Liver (tissue), 8 donors: ENCODE measurements at regions not wholly inside any gene's neighbourhood (a gene's known extent, or its start where the extent isn't known, plus 50 kb on each side); places are given as distances from the start of the nearest gene placed in this dataset.

Experiments
- DNase-seq: peaks from one replicate; pipeline ENCODE4 v3.0.0-alpha.2; 2017; ENCODE audit warnings: low spot score
- H3K27ac ChIP-seq, 2 donors: one replicate each; pipeline ENCODE4 v1.7.0; 2013; ENCODE audit warnings: inconsistent platforms in 2 of 2, low read length in 2 of 2, control low read depth in 1 of 2, low read depth in 1 of 2, mild to moderate bottlenecking in 1 of 2
- H3K27me3 ChIP-seq, 4 donors: one replicate each; pipeline versions ENCODE4 v1.6.1 to v1.7.0; 2013; ENCODE audit warnings: low read length in 3 of 4, inconsistent platforms in 1 of 4, mild to moderate bottlenecking in 1 of 4, moderate library complexity in 1 of 4; ENCODE audit not compliant: control insufficient read depth in 4 of 4, insufficient read depth in 4 of 4
- H3K36me3 ChIP-seq, 4 donors: one replicate each; pipeline versions ENCODE4 v1.6.1 to v1.7.0; 2013; ENCODE audit warnings: low read length in 3 of 4, mild to moderate bottlenecking in 3 of 4, low read depth in 1 of 4, moderate library complexity in 1 of 4; ENCODE audit not compliant: control insufficient read depth in 4 of 4, insufficient read depth in 3 of 4
- H3K4me1 ChIP-seq, 4 donors: one replicate each; pipeline versions ENCODE4 v1.6.1 to v1.7.0; 2013; ENCODE audit warnings: low read length in 3 of 4, mild to moderate bottlenecking in 3 of 4, moderate library complexity in 1 of 4; ENCODE audit not compliant: control insufficient read depth in 4 of 4, insufficient read depth in 4 of 4
- H3K4me3 ChIP-seq, 3 donors: one replicate each; pipeline versions ENCODE4 v1.6.1 to v1.7.0; 2013; ENCODE audit warnings: low read length in 3 of 3, control low read depth in 1 of 3, low read depth in 1 of 3, mild to moderate bottlenecking in 1 of 3
- H3K9ac ChIP-seq, 2 donors: one replicate each; pipeline ENCODE4 v1.7.0; 2013; ENCODE audit warnings: low read length in 2 of 2, mild to moderate bottlenecking in 2 of 2, moderate library complexity in 2 of 2, control low read depth in 1 of 2, low read depth in 1 of 2
- H3K9me3 ChIP-seq, 4 donors: one replicate each; pipeline versions ENCODE4 v1.6.1 to v1.7.0; 2013; ENCODE audit warnings: low read length in 3 of 4; ENCODE audit not compliant: control insufficient read depth in 4 of 4
- ATF3 ChIP-seq: IDR thresholded peaks from 2 replicates; pipeline ENCODE4 v1.6.1; 2016; ENCODE audit warnings: antibody characterized with exemption
- CTCF ChIP-seq: fragments of 150-350 bp; IDR thresholded peaks from 2 replicates; pipeline ENCODE4 v1.5.1; 2017; ENCODE audit warnings: improper control_type of control experiment, low read depth, low read length; ENCODE audit not compliant: missing input control
- EGR1 ChIP-seq, 2 donors: IDR thresholded peaks; 2 replicates each; pipeline ENCODE4 v1.6.1; 2016 to 2018; ENCODE audit warnings: antibody characterized with exemption in 2 of 2, low read depth in 2 of 2
- FOXA1 ChIP-seq: IDR thresholded peaks from 2 replicates; pipeline ENCODE4 v1.6.1; 2016; ENCODE audit warnings: antibody characterized with exemption
- FOXA2 ChIP-seq: IDR thresholded peaks from 2 replicates; pipeline ENCODE4 v1.6.1; 2016; ENCODE audit warnings: antibody characterized with exemption
- GABPA ChIP-seq, 2 donors: IDR thresholded peaks in 1 of 2; conservative IDR thresholded peaks in 1 of 2; 2 replicates each; pipeline ENCODE4 v1.6.1; 2016; ENCODE audit warnings: antibody characterized with exemption in 2 of 2, mild to moderate bottlenecking in 1 of 2, moderate library complexity in 1 of 2
- HNF4A ChIP-seq, 2 donors: conservative IDR thresholded peaks; 2 replicates each; pipeline ENCODE4 v1.6.1; 2016; ENCODE audit warnings: antibody characterized with exemption in 2 of 2, mild to moderate bottlenecking in 2 of 2
- HNF4G ChIP-seq: IDR thresholded peaks from 2 replicates; pipeline ENCODE4 v1.6.1; 2016; ENCODE audit warnings: antibody characterized with exemption
- JUND ChIP-seq, 2 donors: IDR thresholded peaks; 2 replicates each; pipeline ENCODE4 v1.6.1; 2016; ENCODE audit warnings: antibody characterized with exemption in 2 of 2
- NR2F2 ChIP-seq: IDR thresholded peaks from 2 replicates; pipeline ENCODE4 v1.6.1; 2016; ENCODE audit warnings: antibody characterized with exemption
- RAD21 ChIP-seq, 2 donors: IDR thresholded peaks; 2 replicates each; pipeline ENCODE4 v1.6.1; 2016; ENCODE audit warnings: antibody characterized with exemption in 2 of 2, mild to moderate bottlenecking in 2 of 2
- REST ChIP-seq: IDR thresholded peaks from 2 replicates; pipeline ENCODE4 v1.6.1; 2016; ENCODE audit warnings: antibody characterized with exemption, mild to moderate bottlenecking
- RXRA ChIP-seq, 2 donors: IDR thresholded peaks; 2 replicates each; pipeline ENCODE4 v1.6.1; 2017 to 2018; ENCODE audit warnings: antibody characterized with exemption in 2 of 2, mild to moderate bottlenecking in 1 of 2
- SP1 ChIP-seq: IDR thresholded peaks from 2 replicates; pipeline ENCODE4 v1.6.1; 2018; ENCODE audit warnings: antibody characterized with exemption, mild to moderate bottlenecking
- TAF1 ChIP-seq: conservative IDR thresholded peaks from 2 replicates; pipeline ENCODE4 v1.6.1; 2016; ENCODE audit warnings: antibody characterized with exemption, mild to moderate bottlenecking
- YY1 ChIP-seq: IDR thresholded peaks from 2 replicates; pipeline ENCODE4 v1.6.1; 2016; ENCODE audit warnings: antibody characterized with exemption, mild to moderate bottlenecking
- WGBS: extraction: QIAGEN DNeasy Blood & Tissue Kit; methylation state at CpG from one replicate; pipeline ENCODE4 v1.1.7; 2013; 5-methylcytosine and 5-hydroxymethylcytosine counted together
- TF ChIP-seq, protein P1 (sequence below): IDR thresholded peaks from 2 replicates; pipeline ENCODE4 v1.6.1; 2016; ENCODE audit warnings: antibody characterized with exemption
- TF ChIP-seq, protein P2 (sequence below): IDR thresholded peaks from 2 replicates; pipeline ENCODE4 v1.6.1; 2016; ENCODE audit warnings: antibody characterized with exemption
- donor health status: healthy.
- donor health status: healthy.
- donor health status: healthy.
- donor health status: healthy.
- donor health status: healthy.

GRCh38 chr4:155012469-155012868 is 196.0 kb upstream of the NPY2R start:
- Histone ChIP-seq H3K36me3 (no peaks in the 10 kb centered on the region), H3K9me3 (peaks cover 0 to 2% (median 0%) of the 10 kb centered on the region in 4 donors), H3K27me3 (no peaks in the 10 kb centered on the region), H3K4me1 (peaks cover 2 to 9% (median 5%) of the 10 kb centered on the region in 4 donors), H3K9ac (no peak overlapping the region), H3K4me3 (no peak overlapping the region), H3K27ac (no peak overlapping the region)
- TF ChIP-seq RXRA (IDR thresholded peaks at IDR 0.05) (no peak), FOXA2 (no peak), ATF3 (no peak), REST (no peak), SP1 (no peak), JUND (IDR thresholded peaks at IDR 0.05) (no peak), HNF4A (conservative IDR thresholded peaks at IDR 0.05) (no peak), YY1 (no peak), HNF4G (no peak), NR2F2 (no peak), TAF1 (no peak), RAD21 (IDR thresholded peaks at IDR 0.05) (no peak), FOXA1 (no peak), EGR1 (IDR thresholded peaks at IDR 0.05; ENCODE audit: low read depth in 2 of 2) (no peak), GABPA (IDR thresholded peaks at IDR 0.05 in 1 of 2, conservative IDR thresholded peaks at IDR 0.05 in 1 of 2) (no peak), CTCF (no peak)
- TF ChIP-seq, protein P1, sequence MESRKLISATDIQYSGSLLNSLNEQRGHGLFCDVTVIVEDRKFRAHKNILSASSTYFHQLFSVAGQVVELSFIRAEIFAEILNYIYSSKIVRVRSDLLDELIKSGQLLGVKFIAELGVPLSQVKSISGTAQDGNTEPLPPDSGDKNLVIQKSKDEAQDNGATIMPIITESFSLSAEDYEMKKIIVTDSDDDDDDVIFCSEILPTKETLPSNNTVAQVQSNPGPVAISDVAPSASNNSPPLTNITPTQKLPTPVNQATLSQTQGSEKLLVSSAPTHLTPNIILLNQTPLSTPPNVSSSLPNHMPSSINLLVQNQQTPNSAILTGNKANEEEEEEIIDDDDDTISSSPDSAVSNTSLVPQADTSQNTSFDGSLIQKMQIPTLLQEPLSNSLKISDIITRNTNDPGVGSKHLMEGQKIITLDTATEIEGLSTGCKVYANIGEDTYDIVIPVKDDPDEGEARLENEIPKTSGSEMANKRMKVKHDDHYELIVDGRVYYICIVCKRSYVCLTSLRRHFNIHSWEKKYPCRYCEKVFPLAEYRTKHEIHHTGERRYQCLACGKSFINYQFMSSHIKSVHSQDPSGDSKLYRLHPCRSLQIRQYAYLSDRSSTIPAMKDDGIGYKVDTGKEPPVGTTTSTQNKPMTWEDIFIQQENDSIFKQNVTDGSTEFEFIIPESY = no peak
- TF ChIP-seq, protein P2, sequence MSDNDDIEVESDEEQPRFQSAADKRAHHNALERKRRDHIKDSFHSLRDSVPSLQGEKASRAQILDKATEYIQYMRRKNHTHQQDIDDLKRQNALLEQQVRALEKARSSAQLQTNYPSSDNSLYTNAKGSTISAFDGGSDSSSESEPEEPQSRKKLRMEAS = no peak
- DNase-seq = no peak
- WGBS = 91% methylated on average over 1 of the region's 1 CpG

- Histone ChIP-seq H3K9me3 (peaks cover 0 to 2% (median 0%) of the 10 kb centered on the region in 4 donors), H3K27ac (no peak overlapping the region), H3K9ac (no peak overlapping the region)
These were observed 191.0 kb upstream of the NPY2R start for GRCh38 chr4:155017426-155017825.

More at GRCh38 chr4:155017426-155017825, 191.0 kb upstream of the NPY2R start:
- no peak for DNase-seq
- Histone ChIP-seq H3K36me3 (no peaks in the 10 kb centered on the region), H3K4me3 (no peak overlapping the region), H3K4me1 (no peaks in the 10 kb centered on the region), H3K27me3 (no peaks in the 10 kb centered on the region)
- TF ChIP-seq TAF1 = no peak
- TF ChIP-seq RAD21 (IDR thresholded peaks at IDR 0.05) = no peak
- TF ChIP-seq GABPA (IDR thresholded peaks at IDR 0.05 in 1 of 2, conservative IDR thresholded peaks at IDR 0.05 in 1 of 2) = no peak
- no peak for TF ChIP-seq CTCF
- TF ChIP-seq FOXA2 = no peak
- TF ChIP-seq EGR1 (IDR thresholded peaks at IDR 0.05; ENCODE audit: low read depth in 2 of 2) = no peak
- TF ChIP-seq RXRA (IDR thresholded peaks at IDR 0.05) = no peak
- TF ChIP-seq, protein P2 = no peak
- no peak for TF ChIP-seq SP1
- no peak for TF ChIP-seq NR2F2
- TF ChIP-seq, protein P1 = no peak
